ENCODE measurements at regions not wholly inside any gene's neighbourhood (a gene's known extent, or its start where the extent isn't known, plus 50 kb on each side); places are given as distances from the start of the nearest gene placed in this dataset.

- H3K4me3 ChIP-seq (replicated peaks in 1 of 2; ENCODE audit: low read depth in 2 of 2, low read length in 2 of 2): no peak overlapping the region
- TF ChIP-seq, protein P1, sequence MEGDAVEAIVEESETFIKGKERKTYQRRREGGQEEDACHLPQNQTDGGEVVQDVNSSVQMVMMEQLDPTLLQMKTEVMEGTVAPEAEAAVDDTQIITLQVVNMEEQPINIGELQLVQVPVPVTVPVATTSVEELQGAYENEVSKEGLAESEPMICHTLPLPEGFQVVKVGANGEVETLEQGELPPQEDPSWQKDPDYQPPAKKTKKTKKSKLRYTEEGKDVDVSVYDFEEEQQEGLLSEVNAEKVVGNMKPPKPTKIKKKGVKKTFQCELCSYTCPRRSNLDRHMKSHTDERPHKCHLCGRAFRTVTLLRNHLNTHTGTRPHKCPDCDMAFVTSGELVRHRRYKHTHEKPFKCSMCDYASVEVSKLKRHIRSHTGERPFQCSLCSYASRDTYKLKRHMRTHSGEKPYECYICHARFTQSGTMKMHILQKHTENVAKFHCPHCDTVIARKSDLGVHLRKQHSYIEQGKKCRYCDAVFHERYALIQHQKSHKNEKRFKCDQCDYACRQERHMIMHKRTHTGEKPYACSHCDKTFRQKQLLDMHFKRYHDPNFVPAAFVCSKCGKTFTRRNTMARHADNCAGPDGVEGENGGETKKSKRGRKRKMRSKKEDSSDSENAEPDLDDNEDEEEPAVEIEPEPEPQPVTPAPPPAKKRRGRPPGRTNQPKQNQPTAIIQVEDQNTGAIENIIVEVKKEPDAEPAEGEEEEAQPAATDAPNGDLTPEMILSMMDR (IDR thresholded peaks at IDR 0.05; ENCODE audit: low read depth, low read length): no peak
- DNase-seq (ENCODE audit: low read depth in 2 of 2): no peak
Measured at GRCh38 chr13:44072536-44072935, 192.8 kb downstream of the LACC1 start.

DNA sequence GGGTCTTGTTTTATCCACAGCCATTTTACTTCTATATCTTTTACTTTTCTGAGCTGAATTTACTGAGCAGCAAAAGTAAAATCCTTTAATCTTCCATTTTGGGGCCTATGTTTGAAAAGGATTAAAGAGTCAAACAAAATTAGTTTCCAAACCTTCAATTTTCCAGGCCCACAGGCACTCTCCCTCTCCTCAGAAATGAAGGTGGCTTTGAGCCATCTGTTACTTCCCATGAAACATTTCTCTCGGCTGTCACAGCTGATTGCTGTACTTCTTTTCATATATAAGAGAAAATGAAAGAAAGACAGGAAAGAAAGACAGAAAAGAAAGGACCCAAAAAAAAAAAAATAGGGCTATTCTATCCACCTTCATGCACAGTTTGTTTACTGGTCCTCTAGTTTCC, 194.9 kb downstream of the LACC1 start:
- DNase-seq (ENCODE audit: low read depth in 2 of 2): no peak
- H3K4me3 ChIP-seq (replicated peaks in 1 of 2; ENCODE audit: low read depth in 2 of 2, low read length in 2 of 2): no peak overlapping the region
- TF ChIP-seq, protein P1 (IDR thresholded peaks at IDR 0.05; ENCODE audit: low read depth, low read length): no peak

GRCh38 chr13:44075113-44075512, 195.4 kb downstream of the LACC1 start:
- TF ChIP-seq, protein P1 (IDR thresholded peaks at IDR 0.05; ENCODE audit: low read depth, low read length): no peak
- no peak overlapping the region for H3K4me3 ChIP-seq (replicated peaks in 1 of 2; ENCODE audit: low read depth in 2 of 2, low read length in 2 of 2)
- no peak for DNase-seq (ENCODE audit: low read depth in 2 of 2)

DNA sequence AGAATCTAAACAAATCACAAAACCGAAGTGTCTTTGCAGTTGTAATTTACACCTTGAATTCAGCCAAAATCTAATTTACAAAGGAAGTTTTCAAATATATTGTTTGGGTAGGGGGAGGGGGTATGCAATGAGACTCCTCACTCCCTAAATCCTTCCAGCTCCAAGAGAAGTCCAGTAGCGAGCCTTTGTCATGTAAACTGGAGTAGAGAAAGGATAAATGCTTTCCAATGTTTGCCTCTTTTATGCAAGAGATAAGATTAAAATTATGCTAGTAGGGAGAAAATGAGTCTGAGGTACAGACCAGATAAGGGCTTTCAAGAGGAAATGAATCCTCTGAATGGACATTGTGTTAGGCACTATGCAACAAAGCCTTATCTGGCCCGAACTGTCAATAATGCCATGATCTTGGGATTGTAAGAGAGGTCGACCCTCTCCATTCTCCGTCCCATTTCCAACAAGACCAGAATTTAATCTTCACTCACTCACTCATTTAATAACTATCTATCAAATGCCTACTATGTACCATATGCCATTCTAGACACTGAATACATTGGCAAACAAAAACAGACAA, 199.2 kb downstream of the LACC1 start:
- no peak overlapping the region for H3K4me3 ChIP-seq (replicated peaks in 1 of 2; ENCODE audit: low read depth in 2 of 2, low read length in 2 of 2)
- TF ChIP-seq, protein P1 (IDR thresholded peaks at IDR 0.05; ENCODE audit: low read depth, low read length): no peak
- no peak for DNase-seq (ENCODE audit: low read depth in 2 of 2)

DNA sequence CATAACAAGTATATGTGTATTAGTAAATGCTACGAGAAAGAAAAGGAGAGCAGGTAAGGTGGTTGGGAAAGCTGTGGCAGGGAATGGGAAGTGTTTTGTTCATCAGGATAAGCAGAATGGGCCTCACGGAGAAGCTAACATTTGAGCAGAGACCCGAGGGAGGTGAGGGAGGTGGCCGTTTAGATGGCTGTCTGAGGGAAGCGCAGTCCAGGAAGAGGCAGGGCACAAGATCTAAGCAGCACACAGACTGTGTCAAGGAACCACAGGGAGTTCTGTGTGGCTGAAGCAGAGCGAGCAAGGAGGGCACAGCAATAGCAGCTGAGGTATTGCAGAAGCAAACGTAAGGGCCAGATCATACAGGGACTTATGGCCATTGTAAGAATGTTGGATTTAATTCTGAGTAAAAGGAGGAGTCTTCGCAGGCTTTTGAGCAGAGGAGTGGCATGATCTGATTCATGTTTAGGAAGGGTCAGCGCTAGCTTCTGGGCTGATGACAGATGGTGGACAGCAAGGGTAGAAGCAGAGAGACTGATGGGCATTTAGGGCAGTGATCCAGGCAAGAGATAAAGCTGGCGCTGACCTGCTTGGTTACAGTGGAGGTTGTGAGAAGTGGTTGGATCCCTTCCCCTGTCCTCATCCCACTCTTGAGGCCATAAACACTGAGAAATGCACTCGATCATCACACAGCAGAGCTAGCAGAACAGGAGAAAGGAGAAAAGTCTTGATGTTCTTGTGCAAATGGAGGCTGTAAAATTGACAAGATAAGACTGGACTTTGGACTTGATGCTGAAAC, 199.9 kb downstream of the LACC1 start:
- H3K4me3 ChIP-seq (replicated peaks in 1 of 2; ENCODE audit: low read depth in 2 of 2, low read length in 2 of 2): no peak overlapping the region
- DNase-seq (ENCODE audit: low read depth in 2 of 2): no peak
- TF ChIP-seq, protein P1 (IDR thresholded peaks at IDR 0.05; ENCODE audit: low read depth, low read length): no peak

- H3K4me3 ChIP-seq (replicated peaks in 1 of 2; ENCODE audit: low read depth in 2 of 2, low read length in 2 of 2): no peak overlapping the region
- no peak for DNase-seq (ENCODE audit: low read depth in 2 of 2)
- TF ChIP-seq, protein P1 (IDR thresholded peaks at IDR 0.05; ENCODE audit: low read depth, low read length): no peak
Measured at GRCh38 chr13:44084146-44084545, 204.4 kb downstream of the LACC1 start.

All from cardiac fibroblast (primary cell).